ACC112 (cell line): ENCODE measurements at regions not wholly inside any gene's neighbourhood (a gene's known extent, or its start where the extent isn't known, plus 50 kb on each side); places are given as distances from the start of the nearest gene placed in this dataset.
"Not testable (repeated sequence)": the region's sequence is repeated elsewhere in the genome, so short reads cannot be mapped to it uniquely, and the experiment has no call there.

Experiments used
- H2AFZ ChIP-seq: fragments of 200-600 bp; sonication (generic); one replicate; pipeline ENCODE4 v1.6.0; 2017; ENCODE audit warnings: antibody characterized with exemption, low read length; ENCODE audit not compliant: unreplicated experiment
- H3K27ac ChIP-seq: fragments of 200-600 bp; sonication (generic); 2 replicates; pipeline ENCODE4 v1.5.1; 2014; ENCODE audit warnings: low read depth, mild to moderate bottlenecking, antibody characterized with exemption, low read length, moderate library complexity
- H3K27me3 ChIP-seq: fragments of 200-600 bp; sonication (generic); 2 replicates; pipeline ENCODE4 v1.6.1; 2014; ENCODE audit warnings: mild to moderate bottlenecking, antibody characterized with exemption, low read length, moderate library complexity, mixed read lengths; ENCODE audit not compliant: insufficient read depth
- H3K36me3 ChIP-seq: fragments of 200-600 bp; sonication (generic); 2 replicates; pipeline ENCODE4 v1.6.1; 2016; ENCODE audit warnings: mild to moderate bottlenecking, antibody characterized with exemption, low read length, moderate library complexity, mixed read lengths; ENCODE audit not compliant: insufficient read depth
- H3K4me1 ChIP-seq: fragments of 200-600 bp; sonication (generic); one replicate; pipeline ENCODE4 v1.6.1; 2016; ENCODE audit warnings: low read length, mixed read lengths; ENCODE audit not compliant: insufficient read depth, unreplicated experiment, control insufficient read depth
- H3K4me3 ChIP-seq: fragments of 200-600 bp; sonication (generic); 2 replicates; pipeline ENCODE4 v1.5.1; 2014; ENCODE audit warnings: mild to moderate bottlenecking, low read depth, low read length
- H3K79me2 ChIP-seq: fragments of 200-600 bp; sonication (generic); one replicate; pipeline ENCODE4 v1.6.0; 2016; ENCODE audit warnings: low read length; ENCODE audit not compliant: control insufficient read depth, unreplicated experiment, insufficient read depth

- no peak overlapping the region for H3K27ac ChIP-seq
- H3K27me3 ChIP-seq, result no peaks in the 10 kb centered on the region; the same call in 1 of the 2 replicates
- H3K4me3 ChIP-seq, result no peak overlapping the region
- no peaks in the 10 kb centered on the region for H3K4me1 ChIP-seq
- no peaks in the 10 kb centered on the region for H3K79me2 ChIP-seq
- H3K36me3 ChIP-seq, result no peaks in the 10 kb centered on the region
- no peak overlapping the region for H2AFZ ChIP-seq
These were observed 292.5 kb upstream of the ZNF337 start for GRCh38 chr20:25989196-25989595.

- H3K4me1 ChIP-seq, H3K4me3 ChIP-seq, H2AFZ ChIP-seq, H3K79me2 ChIP-seq, H3K27me3 ChIP-seq, H3K27ac ChIP-seq, H3K36me3 ChIP-seq: not testable (repeated sequence)
These were observed 291.4 kb upstream of the ZNF337 start for GRCh38 chr20:25987928-25988560.

GRCh38 chr20:25987073-25987927, 290.6 kb upstream of the ZNF337 start:
- no peaks in the 10 kb centered on the region for H3K4me1 ChIP-seq
- peak overlapping the region; percentile 71 for H3K4me3 ChIP-seq
- H3K27me3 ChIP-seq, result no peaks in the 10 kb centered on the region; the same call in 1 of the 2 replicates
- peak overlapping the region; percentile 56 for H2AFZ ChIP-seq
- H3K27ac ChIP-seq, result no peak overlapping the region
- H3K79me2 ChIP-seq, result no peaks in the 10 kb centered on the region
- H3K36me3 ChIP-seq, result no peaks in the 10 kb centered on the region

GRCh38 chr20:25985597-25985996, 288.9 kb upstream of the ZNF337 start:
- H3K4me1 ChIP-seq, result no peaks in the 10 kb centered on the region
- no peak overlapping the region for H2AFZ ChIP-seq
- no peaks in the 10 kb centered on the region for H3K27me3 ChIP-seq
- H3K36me3 ChIP-seq, result no peaks in the 10 kb centered on the region
- no peaks in the 10 kb centered on the region for H3K79me2 ChIP-seq
- no peak overlapping the region for H3K27ac ChIP-seq
- no peak overlapping the region for H3K4me3 ChIP-seq

GRCh38 chr20:25984933-25985332, 288.3 kb upstream of the ZNF337 start:
- H3K36me3 ChIP-seq, result no peaks in the 10 kb centered on the region
- H2AFZ ChIP-seq, result no peak overlapping the region
- no peaks in the 10 kb centered on the region for H3K4me1 ChIP-seq
- no peak overlapping the region for H3K4me3 ChIP-seq
- no peak overlapping the region for H3K27ac ChIP-seq
- H3K27me3 ChIP-seq, result no peaks in the 10 kb centered on the region
- H3K79me2 ChIP-seq, result no peaks in the 10 kb centered on the region

- not testable (repeated sequence) for H3K4me1 ChIP-seq, H3K79me2 ChIP-seq, H3K27me3 ChIP-seq, H3K4me3 ChIP-seq, H2AFZ ChIP-seq, H3K27ac ChIP-seq, H3K36me3 ChIP-seq
These were observed 286.0 kb upstream of the ZNF337 start for GRCh38 chr20:25982701-25983100.

GRCh38 chr20:25978450-25979190, 282.0 kb upstream of the ZNF337 start:
- H2AFZ ChIP-seq, H3K4me1 ChIP-seq, H3K27me3 ChIP-seq, H3K4me3 ChIP-seq, H3K36me3 ChIP-seq, H3K27ac ChIP-seq, H3K79me2 ChIP-seq: not testable (repeated sequence)

GRCh38 chr20:25975816-25976215, 279.2 kb upstream of the ZNF337 start:
- not testable (repeated sequence) for H3K4me3 ChIP-seq, H3K27me3 ChIP-seq, H3K27ac ChIP-seq, H3K4me1 ChIP-seq, H3K36me3 ChIP-seq, H2AFZ ChIP-seq, H3K79me2 ChIP-seq

GRCh38 chr20:25965203-25965602, 268.6 kb upstream of the ZNF337 start:
- H3K36me3 ChIP-seq, H3K4me1 ChIP-seq, H3K79me2 ChIP-seq, H2AFZ ChIP-seq, H3K27me3 ChIP-seq, H3K27ac ChIP-seq, H3K4me3 ChIP-seq: not testable (repeated sequence)

- H3K36me3 ChIP-seq, H3K27ac ChIP-seq, H3K4me3 ChIP-seq, H2AFZ ChIP-seq, H3K4me1 ChIP-seq, H3K27me3 ChIP-seq, H3K79me2 ChIP-seq: not testable (repeated sequence)
These were observed 257.2 kb upstream of the ZNF337 start for GRCh38 chr20:25953876-25954275.
